ENCODE measurements at regions not wholly inside any gene's neighbourhood (a gene's known extent, or its start where the extent isn't known, plus 50 kb on each side); places are given as distances from the start of the nearest gene placed in this dataset.

GRCh38 chr3:11917051-11917450 lies 70.4 kb upstream of the TAMM41 start (continued):
- TF ChIP-seq ZNF462 (CRISPR knock-in tag; IDR thresholded peaks at IDR 0.05) = no peak
- TF ChIP-seq REST (IDR thresholded peaks at IDR 0.05; ENCODE audit: unreplicated experiment) = no peak
- no peak for TF ChIP-seq POLR2AphosphoS5 (IDR thresholded peaks at IDR 0.05; ENCODE audit: low read depth)
- TF ChIP-seq NANOG (IDR thresholded peaks at IDR 0.05; ENCODE audit: borderline replicate concordance) = no peak
- TF ChIP-seq JUNB (IDR thresholded peaks at IDR 0.05; ENCODE audit: unreplicated experiment) = no peak
- no peak for TF ChIP-seq CTCF (conservative IDR thresholded peaks at IDR 0.05; ENCODE audit: low read depth in 2 of 2)
- TF ChIP-seq EZH2 (IDR thresholded peaks at IDR 0.05; ENCODE audit: low read depth, unreplicated experiment) = no peak
- no peak for TF ChIP-seq STAT1 (IDR thresholded peaks at IDR 0.05; ENCODE audit: unreplicated experiment)
